HG03565 (cell line): ENCODE measurements at regions not wholly inside any gene's neighbourhood (a gene's known extent, or its start where the extent isn't known, plus 50 kb on each side); places are given as distances from the start of the nearest gene placed in this dataset.

Experiments
- ATAC-seq: cut with Tn5 transposase; IDR thresholded peaks from one replicate; pipeline ENCODE4 v1.9.1; 2021; ENCODE audit warnings: mild to moderate bottlenecking, moderate library complexity; ENCODE audit not compliant: unreplicated experiment

- ATAC-seq, result no peak
These were observed 150.8 kb downstream of the INHBB start for GRCh38 chr2:120496759-120497158.

DNA sequence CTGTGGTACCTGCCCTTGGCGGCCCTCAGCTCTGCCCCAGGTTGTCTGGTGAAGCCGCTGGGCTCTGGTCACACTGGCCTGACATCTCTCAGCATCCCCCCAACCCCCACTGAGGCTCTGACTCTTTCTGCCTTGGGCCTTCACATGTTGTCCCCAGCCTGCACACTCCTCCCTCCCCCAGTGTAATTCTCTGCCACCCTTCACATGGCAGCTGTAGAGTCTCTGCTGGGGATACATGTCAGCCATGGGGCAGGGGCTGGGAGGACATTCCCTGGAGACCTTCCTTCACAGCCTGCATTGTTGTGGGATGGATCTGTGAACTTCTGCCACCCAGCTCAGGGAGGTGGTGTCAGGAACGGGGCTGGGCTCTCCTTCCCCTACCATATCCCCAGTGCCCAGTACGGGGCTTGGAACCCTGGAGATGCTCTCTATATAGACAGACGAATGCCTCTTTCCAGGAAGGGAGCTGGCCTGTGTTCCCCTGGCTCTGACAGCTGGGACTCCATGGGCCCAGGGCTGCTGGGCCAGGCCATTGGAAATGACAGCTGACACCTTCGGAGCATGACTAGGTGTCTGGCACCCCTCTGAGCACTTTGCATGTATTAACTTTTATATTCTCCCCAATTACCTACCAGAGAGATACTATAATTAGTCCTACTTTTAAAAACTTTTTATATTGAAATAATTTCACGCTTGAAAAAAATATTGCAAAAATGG lies 151.5 kb downstream of the INHBB start:
- no peak for ATAC-seq

DNA sequence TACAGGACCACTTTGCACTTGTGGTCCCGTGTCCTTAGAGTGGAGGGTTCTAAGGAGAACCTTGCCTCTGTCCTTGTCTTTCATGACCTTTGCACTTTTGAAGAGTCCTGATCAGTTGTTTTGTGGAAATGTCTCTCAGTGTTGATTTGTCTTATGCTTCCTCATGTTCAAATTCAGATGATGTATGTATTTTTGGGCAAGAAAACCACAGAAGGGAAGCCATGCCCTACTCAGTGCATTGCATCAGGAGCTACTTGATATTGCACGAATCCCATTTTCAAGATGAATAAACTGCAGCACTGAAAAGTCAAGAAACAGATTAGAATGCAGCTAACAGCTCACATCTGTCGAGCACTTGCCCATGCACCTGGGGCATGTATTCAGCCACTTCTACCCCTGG lies 152.2 kb downstream of the INHBB start:
- no peak for ATAC-seq

DNA sequence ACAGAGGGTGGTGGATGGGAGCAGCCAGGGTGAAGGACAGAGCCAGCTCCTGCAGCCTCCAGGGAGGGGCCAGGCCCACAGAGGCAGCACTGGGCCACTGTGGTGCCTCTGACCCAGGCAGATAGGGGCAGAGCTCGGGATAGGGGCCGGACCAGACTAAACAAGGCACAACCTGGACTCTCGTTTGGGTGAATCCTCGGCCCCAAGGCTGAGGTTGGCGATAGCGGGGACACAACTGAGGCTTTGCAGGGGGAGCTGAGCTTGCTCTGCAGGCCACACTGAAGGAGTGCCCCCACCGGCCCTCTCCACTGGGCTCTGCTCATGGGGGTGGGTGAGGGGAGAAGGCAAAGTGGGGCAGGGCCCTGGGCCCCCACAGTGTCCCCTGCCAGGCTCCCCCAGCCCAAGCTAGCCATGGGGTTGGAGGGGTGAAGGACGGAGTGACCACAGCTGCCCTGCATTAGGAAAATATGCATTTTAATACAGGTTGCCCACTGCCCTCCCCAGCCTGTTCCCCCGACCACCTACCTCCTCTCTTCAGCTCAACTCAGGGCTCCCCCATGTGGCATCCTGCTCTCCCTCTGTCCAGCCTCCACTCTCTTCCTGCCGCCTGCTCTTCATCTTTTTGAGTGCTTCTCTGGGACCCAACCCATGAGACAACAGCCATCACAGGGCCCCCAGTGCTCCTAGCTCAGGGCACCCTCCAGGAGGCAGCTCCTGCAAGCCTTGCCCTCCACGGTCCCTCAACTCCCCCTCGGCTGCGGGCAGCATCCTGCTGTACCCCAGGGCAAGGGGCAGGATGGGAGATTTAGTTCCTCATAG lies 152.8 kb downstream of the INHBB start:
- ATAC-seq, result no peak

GRCh38 chr2:120499784-120500495 lies 154.0 kb downstream of the INHBB start:
- no peak for ATAC-seq

DNA sequence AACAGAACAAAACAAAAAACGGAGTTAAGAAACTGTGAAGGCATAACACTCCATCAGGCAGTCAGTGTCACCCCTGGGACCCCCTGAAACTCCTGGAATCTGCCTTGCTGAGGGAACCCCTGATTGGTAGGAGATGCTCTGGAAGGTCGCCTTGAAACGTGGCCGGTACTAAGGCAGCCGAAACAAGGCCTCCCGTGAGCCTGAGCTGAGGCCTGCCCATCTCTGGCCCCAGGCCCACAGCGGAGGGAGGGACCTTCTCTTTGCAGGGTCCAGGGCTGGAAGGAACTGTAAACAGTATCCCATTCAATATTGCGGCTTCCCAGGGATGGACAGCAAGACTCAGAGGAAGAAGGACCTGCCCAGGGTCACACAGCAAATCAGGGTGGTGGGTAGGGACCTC lies 155.7 kb downstream of the INHBB start:
- no peak for ATAC-seq

DNA sequence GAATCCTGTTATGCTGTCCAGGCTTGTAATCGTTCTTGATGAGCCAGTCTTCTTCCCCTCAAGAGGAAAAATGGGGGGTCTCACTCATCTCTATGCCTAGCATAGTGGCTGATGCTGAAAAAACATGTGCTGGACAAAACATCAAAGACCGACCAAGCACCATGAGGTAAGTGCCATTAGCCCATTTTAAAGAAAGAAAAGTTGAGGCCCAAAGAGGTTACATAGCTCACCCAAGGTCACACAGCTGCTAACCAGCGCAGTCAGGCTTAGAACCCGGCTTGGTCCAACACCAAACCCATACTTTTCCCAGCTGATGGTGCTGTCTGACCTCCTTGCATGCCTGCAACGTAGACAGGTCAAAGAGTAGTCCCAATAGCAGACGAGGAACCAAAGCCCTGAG lies 156.4 kb downstream of the INHBB start:
- no peak for ATAC-seq

GRCh38 chr2:120502761-120503160 lies 156.8 kb downstream of the INHBB start:
- ATAC-seq, result no peak

DNA sequence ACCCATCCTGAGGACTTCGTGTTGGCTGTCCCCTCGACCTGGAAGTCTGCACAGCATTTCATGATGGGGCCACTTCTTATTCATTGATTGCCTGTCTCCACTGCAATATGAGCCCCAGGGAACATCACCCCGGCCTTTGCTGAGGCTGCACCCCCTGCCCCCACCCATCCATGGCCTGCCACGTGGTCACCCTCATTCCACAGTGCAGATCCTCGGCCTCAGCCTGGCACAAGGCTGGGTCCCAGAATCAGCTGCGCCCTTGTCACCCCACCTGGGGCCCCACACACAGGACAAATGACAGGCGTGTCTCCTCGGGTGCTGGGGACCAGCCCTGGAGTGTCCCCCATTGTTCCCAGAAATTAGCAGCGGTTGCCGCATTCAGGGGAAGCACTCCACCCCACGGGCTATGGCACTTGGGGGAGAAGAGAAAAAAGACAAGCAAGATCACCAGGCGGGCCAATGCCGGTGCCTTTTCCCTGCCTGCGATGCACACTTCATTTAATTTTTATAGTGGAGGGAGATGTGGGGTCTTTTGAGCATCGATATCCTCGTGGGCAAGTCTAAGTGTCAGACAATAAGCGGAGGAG lies 157.4 kb downstream of the INHBB start:
- no peak for ATAC-seq

DNA sequence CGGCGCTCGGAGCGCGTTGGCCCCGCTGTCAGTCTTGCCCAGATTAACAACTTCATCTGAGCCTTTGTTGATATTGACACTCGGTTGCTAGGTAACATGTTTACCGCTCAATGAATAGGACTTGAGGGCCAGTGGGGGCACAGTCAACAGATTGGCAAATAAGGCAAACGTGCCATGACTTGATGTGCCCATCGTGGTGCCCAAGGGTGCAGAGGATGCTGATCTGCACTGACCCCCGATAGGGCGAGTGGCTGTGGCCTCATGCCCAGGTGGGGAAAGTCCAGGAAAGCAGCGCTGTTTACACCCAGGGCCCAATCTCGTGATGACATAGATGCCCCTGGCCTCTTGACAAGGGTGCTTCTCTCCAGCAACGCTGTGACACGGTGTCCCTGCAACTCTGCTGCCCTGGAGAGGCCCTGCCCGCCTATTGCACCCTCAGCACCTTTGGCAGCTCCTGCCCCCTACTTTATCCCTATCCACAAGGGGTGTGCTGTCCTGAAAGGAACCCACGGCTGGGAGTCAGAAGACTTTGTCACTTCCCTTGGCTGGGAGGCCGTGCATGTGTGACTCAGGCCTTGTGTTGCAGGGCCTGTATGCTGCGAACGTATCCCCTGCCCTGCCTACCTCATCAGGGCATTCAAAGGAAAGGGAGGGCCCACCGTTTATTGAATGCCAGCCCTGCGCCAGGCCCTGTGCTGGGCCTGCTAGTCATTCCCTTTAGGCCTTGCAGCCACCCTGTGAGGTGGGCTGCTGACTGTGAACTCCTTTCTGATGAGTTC lies 158.0 kb downstream of the INHBB start:
- no peak for ATAC-seq

DNA sequence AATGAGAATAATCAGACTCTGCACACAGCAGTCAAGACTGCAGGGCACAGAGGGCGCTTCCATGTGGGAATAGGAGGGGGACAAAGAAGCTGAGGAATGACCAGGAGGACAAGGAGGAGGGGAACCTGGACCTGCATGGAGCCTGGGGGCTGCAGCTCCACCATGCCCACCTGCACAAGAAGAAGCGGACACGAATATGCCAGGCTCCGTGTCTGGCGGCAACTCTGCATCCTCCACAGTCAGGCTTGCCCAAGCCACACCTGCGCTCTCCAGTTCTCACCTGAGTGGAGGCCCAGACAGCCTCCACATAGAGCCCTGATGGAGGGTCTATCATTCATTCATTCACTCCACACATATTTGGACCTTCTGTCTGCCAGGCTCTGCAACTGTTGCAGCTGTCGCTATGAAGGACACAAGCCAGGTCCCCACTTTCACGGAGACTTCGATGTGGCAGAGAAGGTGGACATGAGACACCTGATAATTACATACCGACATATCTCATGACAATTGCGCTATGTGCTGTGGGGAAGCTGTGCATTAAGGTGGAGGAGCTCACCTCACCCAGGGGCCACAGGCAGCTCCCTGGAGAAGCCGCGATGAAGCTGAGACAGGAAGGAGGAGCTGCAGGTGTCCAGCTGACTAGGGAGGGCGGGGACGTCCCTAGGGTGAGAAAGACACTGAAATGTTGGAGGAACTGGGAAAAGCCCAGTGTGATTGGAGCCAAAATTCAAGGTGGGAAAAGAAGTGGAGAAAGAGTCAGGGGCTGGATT lies 159.2 kb downstream of the INHBB start:
- no peak for ATAC-seq

DNA sequence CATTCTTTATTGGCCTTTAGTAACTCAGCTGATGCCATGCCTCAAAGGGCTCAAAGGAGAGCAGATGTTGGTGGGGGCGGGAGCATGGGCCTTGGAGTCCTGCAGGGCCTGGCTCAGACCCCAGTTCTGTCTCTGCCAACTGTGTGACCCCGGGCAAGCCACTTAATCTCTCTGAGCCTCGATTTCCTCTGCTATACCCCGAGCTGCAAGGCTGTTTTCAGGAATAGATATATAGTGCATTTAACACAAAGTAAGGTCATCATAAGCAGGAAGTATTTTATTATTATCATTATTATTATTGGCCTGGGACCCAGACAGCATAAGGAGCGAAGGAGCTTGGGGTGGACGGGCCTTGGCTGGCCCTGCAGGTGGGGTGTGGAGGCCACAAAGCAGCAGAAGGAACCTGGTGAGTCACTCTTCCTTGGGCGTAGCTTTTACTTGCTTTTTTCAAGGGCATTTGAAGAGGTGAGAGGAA lies 162.7 kb downstream of the INHBB start:
- ATAC-seq, result no peak

DNA sequence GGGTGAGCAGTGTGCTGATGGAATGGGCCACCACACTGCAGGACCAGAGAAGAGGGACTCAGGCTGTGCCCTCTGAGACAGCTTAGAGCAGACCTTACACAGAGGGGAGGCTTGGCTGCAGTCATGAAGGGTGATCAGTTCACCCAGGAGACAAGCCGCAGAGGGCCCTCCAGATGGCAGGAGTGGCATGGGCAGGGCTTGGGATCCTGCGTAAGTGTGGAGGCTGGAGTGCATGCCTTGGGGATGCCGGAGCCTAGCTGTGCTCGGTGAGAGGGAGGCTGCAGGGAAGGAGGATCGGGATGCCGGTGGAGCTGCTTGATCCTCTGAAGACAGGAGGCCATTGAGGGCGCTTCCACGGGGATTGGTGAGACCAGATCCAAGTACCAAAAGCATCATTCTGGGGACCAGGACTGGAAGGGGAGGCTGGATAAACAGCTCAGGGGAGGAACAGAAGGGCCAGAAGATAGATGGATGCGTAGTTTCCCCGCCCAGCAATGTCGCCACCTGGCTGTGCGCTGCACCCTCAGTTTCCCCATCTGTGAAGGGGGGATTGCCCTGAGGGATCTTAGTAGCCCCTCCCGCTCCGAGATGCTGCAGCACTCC lies 163.4 kb downstream of the INHBB start:
- no peak for ATAC-seq

DNA sequence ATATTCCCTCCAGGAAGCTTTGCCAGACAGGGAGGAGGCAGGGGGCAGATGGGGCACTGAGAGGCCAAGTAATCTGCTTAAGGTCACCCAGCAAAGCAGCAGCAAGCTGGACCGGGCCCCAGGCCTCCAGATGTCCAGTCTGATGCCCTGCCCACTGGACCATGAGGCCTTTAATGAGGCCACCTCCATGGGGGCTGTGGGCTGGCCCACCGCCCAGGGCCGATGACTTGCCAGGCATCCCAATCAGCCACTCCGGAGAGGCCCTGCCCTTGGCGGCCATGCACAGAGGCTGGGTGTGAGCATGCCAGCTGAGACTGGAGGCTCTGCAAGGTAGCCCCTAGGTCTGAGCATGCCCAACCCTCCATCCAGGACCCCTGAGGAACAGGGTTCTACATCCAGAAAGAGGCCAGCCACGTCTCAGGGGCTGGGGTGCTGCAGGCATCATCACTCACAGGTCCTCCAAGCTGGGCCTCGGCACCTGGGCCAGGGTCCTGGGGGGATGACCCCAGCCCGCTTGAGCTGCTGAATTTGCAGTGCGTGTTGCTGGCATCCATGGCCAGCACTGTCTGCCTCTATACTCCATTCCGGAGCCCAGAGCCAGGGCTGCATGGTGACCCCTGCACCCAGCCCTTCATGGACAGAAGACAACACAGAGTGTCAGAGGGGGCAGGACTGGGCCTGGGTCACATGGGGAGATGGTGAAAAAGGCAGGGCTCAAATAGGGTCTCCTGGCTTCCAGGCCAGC lies 164.2 kb downstream of the INHBB start:
- no peak for ATAC-seq

DNA sequence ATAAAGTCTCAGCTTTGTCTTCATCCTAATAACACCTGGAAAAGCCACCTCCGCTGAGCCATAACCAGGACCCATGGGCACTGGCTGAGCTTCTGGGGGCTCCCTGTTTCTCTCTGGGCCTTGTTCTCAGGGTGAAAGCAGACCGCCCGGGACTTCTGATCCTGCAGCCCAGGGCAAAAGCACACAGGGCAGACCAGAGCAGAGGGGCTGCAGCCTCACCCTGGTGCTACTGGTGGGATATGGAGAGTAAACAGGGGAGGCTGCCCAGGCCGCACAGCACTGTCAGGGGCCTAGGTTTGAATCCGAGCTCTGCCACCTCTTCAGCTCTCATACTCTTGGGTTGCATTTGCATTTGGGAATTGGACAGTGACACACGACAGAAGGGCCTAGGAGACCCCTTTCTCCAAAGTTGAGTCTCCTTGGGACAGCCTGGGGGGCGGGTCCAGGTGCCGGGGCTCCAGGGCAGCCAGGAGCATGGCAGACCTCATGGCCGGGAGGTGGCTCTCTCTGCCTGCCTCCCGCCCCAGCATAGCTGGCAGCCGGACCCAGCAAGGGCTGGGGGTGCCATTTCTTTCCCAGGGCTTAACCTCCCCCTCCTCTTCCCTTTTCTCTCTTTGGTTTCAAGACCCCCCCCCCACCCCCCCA lies 164.9 kb downstream of the INHBB start:
- no peak for ATAC-seq

GRCh38 chr2:120511536-120511935 lies 165.6 kb downstream of the INHBB start:
- no peak for ATAC-seq

DNA sequence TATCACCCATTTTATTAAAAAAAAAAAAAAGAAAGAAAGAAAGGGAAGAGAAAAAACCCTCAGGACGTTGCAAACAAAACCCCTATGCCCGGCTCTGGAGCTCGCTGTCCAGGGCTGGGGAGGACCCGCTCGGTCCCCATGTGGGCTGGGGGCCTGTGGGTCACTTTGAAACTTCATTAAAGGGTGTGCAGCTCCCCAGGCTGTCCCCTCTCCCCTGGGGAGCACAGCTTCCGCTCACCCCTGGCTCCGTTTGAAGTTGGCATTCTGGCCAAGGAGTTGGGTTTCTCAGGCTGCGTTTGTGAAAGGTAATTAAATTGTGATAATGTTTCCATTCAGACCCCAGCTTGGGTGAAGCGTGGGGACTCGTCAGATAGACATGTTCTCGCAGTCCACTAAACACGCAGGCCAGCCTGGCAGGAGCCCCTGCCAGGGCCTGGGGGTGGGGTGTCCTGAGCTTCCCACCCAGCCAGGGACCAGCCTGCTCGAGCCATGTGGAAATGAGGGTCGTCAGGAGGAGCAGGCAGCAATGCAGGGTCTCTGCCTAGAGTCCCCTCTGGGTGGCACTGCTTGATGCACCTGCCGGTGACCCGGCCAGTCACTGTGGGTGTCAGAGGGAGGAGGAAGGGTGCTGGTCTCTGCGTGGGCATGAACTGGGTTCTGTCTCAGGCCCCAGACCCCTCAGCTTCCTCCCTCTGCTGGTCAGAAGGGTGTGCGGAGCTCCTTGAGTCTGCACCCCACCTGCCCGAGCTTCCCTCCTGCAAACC lies 166.2 kb downstream of the INHBB start:
- no peak for ATAC-seq
